CD4-positive, alpha-beta memory T cell (primary cell): ENCODE measurements at regions not wholly inside any gene's neighbourhood (a gene's known extent, or its start where the extent isn't known, plus 50 kb on each side); places are given as distances from the start of the nearest gene placed in this dataset.

Experiments
- CTCF ChIA-PET: fragments of 350-600 bp; sonication (Branson Sonifier 250); formaldehyde crosslinking; loops from one replicate; lab custom pipeline; 2021; ENCODE audit warnings: inconsistent platforms; ENCODE audit not compliant: partially characterized antibody; lab: Charles Lee
- POLR2A ChIA-PET: fragments of 350-600 bp; sonication (Branson Sonifier 250); formaldehyde crosslinking; loops from one replicate; lab custom pipeline; 2021; ENCODE audit not compliant: partially characterized antibody; lab: Charles Lee
- DNase-seq, 5 donors: peaks; one replicate each; pipeline versions ENCODE4 v3.0.0 to v3.0.0-alpha.2; 2020 to 2022; ENCODE audit warnings: mixed read lengths in 1 of 5
- H3K27ac ChIP-seq: one replicate; pipeline ENCODE4 v1.7.0; 2013; ENCODE audit warnings: low read depth, low read length
- H3K27me3 ChIP-seq: 2 replicates; pipeline ENCODE4 v1.7.0; 2013; ENCODE audit warnings: mild to moderate bottlenecking, low read length, moderate library complexity; ENCODE audit not compliant: insufficient read depth
- H3K36me3 ChIP-seq: 2 replicates; pipeline ENCODE4 v1.7.0; 2013; ENCODE audit warnings: mild to moderate bottlenecking, low read length, moderate library complexity; ENCODE audit not compliant: insufficient read depth
- H3K4me1 ChIP-seq: 2 replicates; pipeline ENCODE4 v1.7.0; 2013; ENCODE audit warnings: mild to moderate bottlenecking, low read length, moderate library complexity; ENCODE audit not compliant: insufficient read depth
- H3K4me3 ChIP-seq, 2 donors: one replicate each; pipeline ENCODE4 v1.7.0; 2013; ENCODE audit warnings: low read length in 2 of 2, mild to moderate bottlenecking in 1 of 2
- H3K9me3 ChIP-seq, 2 donors: one replicate each; pipeline ENCODE4 v1.7.0; 2013; ENCODE audit warnings: low read length in 2 of 2, control low read depth in 1 of 2; ENCODE audit not compliant: control insufficient read depth in 1 of 2
- H3K27ac Mint-ChIP-seq, 7 donors: one replicate each; pipeline ENCODE4 v1.8.0; 2020 to 2021; ENCODE audit warnings: mixed read lengths in 7 of 7, mild to moderate bottlenecking in 6 of 7, inconsistent platforms in 3 of 7, moderate library complexity in 3 of 7
- H3K27me3 Mint-ChIP-seq, 2 donors: one replicate each; pipeline ENCODE4 v1.8.0; 2020 to 2021; ENCODE audit warnings: mixed read lengths in 2 of 2
- H3K36me3 Mint-ChIP-seq, 2 donors: one replicate each; pipeline ENCODE4 v1.8.0; 2020 to 2021; ENCODE audit warnings: mixed read lengths in 2 of 2, inconsistent platforms in 1 of 2, mild to moderate bottlenecking in 1 of 2
- H3K4me1 Mint-ChIP-seq, 4 donors: one replicate each; pipeline ENCODE4 v1.8.0; 2020 to 2021; ENCODE audit warnings: mixed read lengths in 4 of 4, mild to moderate bottlenecking in 1 of 4
- H3K4me3 Mint-ChIP-seq, 8 donors: one replicate each; pipeline ENCODE4 v1.8.0; 2020 to 2021; ENCODE audit warnings: mixed read lengths in 8 of 8, mild to moderate bottlenecking in 7 of 8, moderate library complexity in 6 of 8, inconsistent platforms in 3 of 8
- H3K9me3 Mint-ChIP-seq, 8 donors: one replicate each; pipeline ENCODE4 v1.8.0; 2020 to 2021; ENCODE audit warnings: mixed read lengths in 8 of 8, mild to moderate bottlenecking in 5 of 8, inconsistent platforms in 3 of 8, moderate library complexity in 1 of 8
- intact Hi-C: fragments of 100-400 bp; cut with micrococcal nuclease; formaldehyde crosslinking; loops from one replicate; pipeline ENCODE4 v1.15.1; 2023

- H3K27ac Mint-ChIP-seq = no peak overlapping the region
- POLR2A ChIA-PET = no interaction called here
- no peak overlapping the region for H3K4me3 ChIP-seq
- no peak overlapping the region for H3K27ac ChIP-seq
- H3K36me3 ChIP-seq = no peaks in the 10 kb centered on the region
- CTCF ChIA-PET = no interaction called here
- H3K4me1 Mint-ChIP-seq = no peaks in the 10 kb centered on the region
- no peaks in the 10 kb centered on the region for H3K36me3 Mint-ChIP-seq
- no peak overlapping the region for H3K4me3 Mint-ChIP-seq
- H3K4me1 ChIP-seq = no peaks in the 10 kb centered on the region
- H3K27me3 ChIP-seq = no peaks in the 10 kb centered on the region
- no peaks in the 10 kb centered on the region for H3K9me3 ChIP-seq
- peaks cover 0 to 8% (median 0%) of the 10 kb centered on the region in 8 donors for H3K9me3 Mint-ChIP-seq
- no peak for DNase-seq
- intact Hi-C loops = no loop called here
- peaks cover 0 to 2% of the 10 kb centered on the region in 2 donors for H3K27me3 Mint-ChIP-seq
Observed at GRCh38 chr1:68332041-68332440, 99.7 kb upstream of the WLS start.

- H3K9me3 Mint-ChIP-seq = peaks cover 0 to 8% (median 0%) of the 10 kb centered on the region in 8 donors
- no peak overlapping the region for H3K4me3 ChIP-seq
- H3K27me3 ChIP-seq = no peaks in the 10 kb centered on the region
- no peaks in the 10 kb centered on the region for H3K4me1 ChIP-seq
- H3K27ac ChIP-seq = no peak overlapping the region
- H3K4me1 Mint-ChIP-seq = no peaks in the 10 kb centered on the region
- peaks cover 0 to 2% of the 10 kb centered on the region in 2 donors for H3K27me3 Mint-ChIP-seq
- H3K9me3 ChIP-seq = no peaks in the 10 kb centered on the region
- no peaks in the 10 kb centered on the region for H3K36me3 Mint-ChIP-seq
- no peak overlapping the region for H3K4me3 Mint-ChIP-seq
- CTCF ChIA-PET = no interaction called here
- intact Hi-C loops = no loop called here
- no peak overlapping the region for H3K27ac Mint-ChIP-seq
- H3K36me3 ChIP-seq = no peaks in the 10 kb centered on the region
- POLR2A ChIA-PET = no interaction called here
- DNase-seq = no peak
Observed at GRCh38 chr1:68331117-68331865, 99.0 kb upstream of the WLS start.

GRCh38 chr1:68330391-68330790 is 98.1 kb upstream of the WLS start:
- H3K4me1 ChIP-seq = no peaks in the 10 kb centered on the region
- no peak overlapping the region for H3K27ac ChIP-seq
- no peak overlapping the region for H3K27ac Mint-ChIP-seq
- H3K36me3 Mint-ChIP-seq = no peaks in the 10 kb centered on the region
- peaks cover 0 to 2% of the 10 kb centered on the region in 2 donors for H3K27me3 Mint-ChIP-seq
- CTCF ChIA-PET = no interaction called here
- H3K4me3 Mint-ChIP-seq = no peak overlapping the region
- H3K4me1 Mint-ChIP-seq = no peaks in the 10 kb centered on the region
- H3K4me3 ChIP-seq = no peak overlapping the region
- DNase-seq = no peak
- H3K36me3 ChIP-seq = no peaks in the 10 kb centered on the region
- no peaks in the 10 kb centered on the region for H3K27me3 ChIP-seq
- peaks cover 0 to 7% (median 0%) of the 10 kb centered on the region in 8 donors for H3K9me3 Mint-ChIP-seq
- no peaks in the 10 kb centered on the region for H3K9me3 ChIP-seq
- POLR2A ChIA-PET = no interaction called here
- intact Hi-C loops = no loop called here

GRCh38 chr1:68329096-68329835 is 96.9 kb upstream of the WLS start:
- no peaks in the 10 kb centered on the region for H3K36me3 Mint-ChIP-seq
- CTCF ChIA-PET = no interaction called here
- intact Hi-C loops = no loop called here
- Histone ChIP-seq H3K27me3 (no peaks in the 10 kb centered on the region), H3K9me3 (no peaks in the 10 kb centered on the region), H3K27ac (no peak overlapping the region), H3K4me1 (no peaks in the 10 kb centered on the region), H3K36me3 (no peaks in the 10 kb centered on the region), H3K4me3 (no peak overlapping the region)
- no peaks in the 10 kb centered on the region for H3K4me1 Mint-ChIP-seq
- H3K27me3 Mint-ChIP-seq = peaks cover 0 to 2% of the 10 kb centered on the region in 2 donors
- H3K27ac Mint-ChIP-seq = no peak overlapping the region
- H3K9me3 Mint-ChIP-seq = peaks cover 0 to 3% (median 0%) of the 10 kb centered on the region in 8 donors
- H3K4me3 Mint-ChIP-seq = no peak overlapping the region
- DNase-seq = no peak
- POLR2A ChIA-PET = no interaction called here

- no peaks in the 10 kb centered on the region for H3K27me3 ChIP-seq
- ChIA-PET CTCF (no interaction called here), POLR2A (no interaction called here)
- peaks cover 0 to 2% of the 10 kb centered on the region in 2 donors for H3K27me3 Mint-ChIP-seq
- no peak overlapping the region for H3K4me3 Mint-ChIP-seq
- DNase-seq = no peak
- no peaks in the 10 kb centered on the region for H3K36me3 ChIP-seq
- no peak overlapping the region for H3K4me3 ChIP-seq
- no peak overlapping the region for H3K27ac ChIP-seq
- H3K9me3 Mint-ChIP-seq = peaks cover 0 to 5% (median 0%) of the 10 kb centered on the region in 8 donors
- no peaks in the 10 kb centered on the region for H3K4me1 Mint-ChIP-seq
- H3K36me3 Mint-ChIP-seq = no peaks in the 10 kb centered on the region
- intact Hi-C loops = no loop called here
- no peaks in the 10 kb centered on the region for H3K4me1 ChIP-seq
- no peaks in the 10 kb centered on the region for H3K9me3 ChIP-seq
- H3K27ac Mint-ChIP-seq = no peak overlapping the region
Observed at GRCh38 chr1:68328490-68328889, 96.2 kb upstream of the WLS start.

- no peaks in the 10 kb centered on the region for H3K9me3 ChIP-seq
- H3K36me3 ChIP-seq = no peaks in the 10 kb centered on the region
- no peak overlapping the region for H3K27ac ChIP-seq
- ChIA-PET CTCF (no interaction called here), POLR2A (no interaction called here)
- Mint-ChIP-seq H3K4me3 (no peak overlapping the region), H3K4me1 (peaks cover 0 to under 1% (median 0%) of the 10 kb centered on the region in 4 donors), H3K9me3 (peaks cover 0 to 3% (median 0%) of the 10 kb centered on the region in 8 donors), H3K36me3 (no peaks in the 10 kb centered on the region), H3K27ac (no peak overlapping the region), H3K27me3 (peaks cover 0 to 2% of the 10 kb centered on the region in 2 donors)
- H3K4me1 ChIP-seq = no peaks in the 10 kb centered on the region
- intact Hi-C loops = no loop called here
- no peak overlapping the region for H3K4me3 ChIP-seq
- no peak for DNase-seq
- no peaks in the 10 kb centered on the region for H3K27me3 ChIP-seq
Observed at GRCh38 chr1:68327414-68327813, 95.1 kb upstream of the WLS start.

GRCh38 chr1:68326481-68326880 is 94.2 kb upstream of the WLS start:
- Mint-ChIP-seq H3K4me3 (no peak overlapping the region), H3K4me1 (peaks cover 0 to 1% (median 0%) of the 10 kb centered on the region in 4 donors), H3K9me3 (peaks cover 0 to 3% (median 0%) of the 10 kb centered on the region in 8 donors)

More at GRCh38 chr1:68326481-68326880, 94.2 kb upstream of the WLS start:
- CTCF ChIA-PET = no interaction called here
- H3K4me3 ChIP-seq = no peak overlapping the region
- H3K9me3 ChIP-seq = no peaks in the 10 kb centered on the region
- no peaks in the 10 kb centered on the region for H3K4me1 ChIP-seq
- no peak overlapping the region for H3K27ac ChIP-seq
- no peak for DNase-seq
- Mint-ChIP-seq H3K27me3 (peaks cover 0 to 2% of the 10 kb centered on the region in 2 donors), H3K36me3 (no peaks in the 10 kb centered on the region), H3K27ac (no peak overlapping the region)
- H3K27me3 ChIP-seq = no peaks in the 10 kb centered on the region
- H3K36me3 ChIP-seq = no peaks in the 10 kb centered on the region
- intact Hi-C loops = no loop called here
- POLR2A ChIA-PET = no interaction called here
